RWPE2 (cell line): ENCODE measurements at regions not wholly inside any gene's neighbourhood (a gene's known extent, or its start where the extent isn't known, plus 50 kb on each side); places are given as distances from the start of the nearest gene placed in this dataset.

Source experiments
- ATAC-seq: fragments of 200-7000 bp; cut with Tn5 transposase; 3 replicates; pipeline ENCODE4 v1.9.1; 2021; ENCODE audit warnings: low read depth
- DNase-seq: peaks from one replicate; pipeline ENCODE4 v3.0.0-alpha.2; 2020; ENCODE audit warnings: low spot score
- H3K27ac ChIP-seq: fragments of 450-650 bp; 2 replicates; pipeline ENCODE4 v1.5.1; 2017; ENCODE audit warnings: mild to moderate bottlenecking; ENCODE audit not compliant: poor library complexity, severe bottlenecking
- H3K27me3 ChIP-seq: fragments of 250-450 bp; sonication (Bioruptor Pico); 2 replicates; pipeline ENCODE4 v1.5.1; 2021; ENCODE audit warnings: mild to moderate bottlenecking, moderate library complexity; ENCODE audit not compliant: insufficient read depth, poor library complexity, severe bottlenecking
- H3K36me3 ChIP-seq: fragments of 250-450 bp; sonication (Bioruptor Pico); 2 replicates; pipeline ENCODE4 v1.5.1; 2020; ENCODE audit warnings: low read depth, mild to moderate bottlenecking, moderate library complexity
- H3K4me1 ChIP-seq: fragments of 250-450 bp; sonication (Bioruptor Pico); 2 replicates; pipeline ENCODE4 v1.5.1; 2021; ENCODE audit warnings: mild to moderate bottlenecking, moderate library complexity; ENCODE audit not compliant: insufficient read depth, poor library complexity, severe bottlenecking
- H3K4me3 ChIP-seq: fragments of 250-450 bp; sonication (Bioruptor Pico); 2 replicates; pipeline ENCODE4 v1.5.1; 2021; ENCODE audit warnings: mild to moderate bottlenecking, moderate library complexity; ENCODE audit not compliant: severe bottlenecking
- H3K9me3 ChIP-seq: fragments of 250-450 bp; sonication (Bioruptor Pico); 2 replicates; pipeline ENCODE4 v1.5.1; 2021; ENCODE audit warnings: mild to moderate bottlenecking, moderate library complexity; ENCODE audit not compliant: severe bottlenecking
- TF ChIP-seq, protein P1 (sequence below): fragments of 450-650 bp; IDR thresholded peaks from one replicate; pipeline ENCODE4 v1.5.1; 2017; ENCODE audit warnings: mild to moderate bottlenecking, moderate library complexity; ENCODE audit not compliant: poor library complexity, severe bottlenecking

DNA sequence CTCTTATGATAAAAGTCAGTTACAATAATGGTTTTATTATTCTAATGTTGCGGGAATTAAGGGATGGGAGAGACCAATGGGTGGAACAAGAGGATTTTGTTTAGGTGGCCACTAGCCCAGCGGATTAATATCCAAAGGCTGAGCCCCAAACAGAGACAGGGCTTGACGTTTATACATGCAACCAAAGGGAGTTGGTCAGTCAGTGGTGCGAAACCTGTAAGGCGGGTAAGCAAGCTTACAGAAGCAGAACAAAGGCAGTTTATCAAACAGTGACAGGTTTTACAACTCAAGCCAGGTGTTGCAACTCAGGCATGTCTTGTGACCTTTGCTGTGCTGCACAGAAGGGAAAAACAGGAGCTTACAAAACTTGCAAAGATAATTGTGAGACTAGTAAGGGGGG, 622.9 kb upstream of the MBL2 start:
- Histone ChIP-seq H3K9me3 (peaks cover 12% of the 10 kb centered on the region), H3K4me3 (no peak overlapping the region), H3K4me1 (no peaks in the 10 kb centered on the region), H3K27ac (no peak overlapping the region), H3K27me3 (no peaks in the 10 kb centered on the region), H3K36me3 (no peaks in the 10 kb centered on the region)
- DNase-seq, result no peak
- no peak for ATAC-seq
- TF ChIP-seq, protein P1, sequence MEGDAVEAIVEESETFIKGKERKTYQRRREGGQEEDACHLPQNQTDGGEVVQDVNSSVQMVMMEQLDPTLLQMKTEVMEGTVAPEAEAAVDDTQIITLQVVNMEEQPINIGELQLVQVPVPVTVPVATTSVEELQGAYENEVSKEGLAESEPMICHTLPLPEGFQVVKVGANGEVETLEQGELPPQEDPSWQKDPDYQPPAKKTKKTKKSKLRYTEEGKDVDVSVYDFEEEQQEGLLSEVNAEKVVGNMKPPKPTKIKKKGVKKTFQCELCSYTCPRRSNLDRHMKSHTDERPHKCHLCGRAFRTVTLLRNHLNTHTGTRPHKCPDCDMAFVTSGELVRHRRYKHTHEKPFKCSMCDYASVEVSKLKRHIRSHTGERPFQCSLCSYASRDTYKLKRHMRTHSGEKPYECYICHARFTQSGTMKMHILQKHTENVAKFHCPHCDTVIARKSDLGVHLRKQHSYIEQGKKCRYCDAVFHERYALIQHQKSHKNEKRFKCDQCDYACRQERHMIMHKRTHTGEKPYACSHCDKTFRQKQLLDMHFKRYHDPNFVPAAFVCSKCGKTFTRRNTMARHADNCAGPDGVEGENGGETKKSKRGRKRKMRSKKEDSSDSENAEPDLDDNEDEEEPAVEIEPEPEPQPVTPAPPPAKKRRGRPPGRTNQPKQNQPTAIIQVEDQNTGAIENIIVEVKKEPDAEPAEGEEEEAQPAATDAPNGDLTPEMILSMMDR, result no peak

DNA sequence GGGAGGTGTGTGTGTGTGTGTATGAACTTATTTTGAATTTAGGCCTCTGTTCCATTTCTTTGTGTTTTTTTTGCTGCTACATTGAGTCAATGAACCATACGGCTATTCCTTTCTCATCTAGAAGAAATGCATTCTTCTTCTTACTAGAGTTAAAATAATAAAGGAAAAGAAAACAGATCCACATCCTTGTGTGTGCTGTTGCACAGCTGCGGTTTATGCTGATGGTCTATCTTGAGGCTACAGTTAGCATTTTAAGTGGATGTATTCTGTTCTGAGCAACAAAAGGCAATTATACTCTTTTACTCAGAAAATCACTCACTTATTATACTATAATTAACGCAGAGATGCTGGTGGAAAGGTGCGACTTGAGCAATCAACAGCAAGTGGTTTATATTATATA, 615.0 kb upstream of the MBL2 start:
- Histone ChIP-seq H3K4me1 (no peaks in the 10 kb centered on the region), H3K27me3 (no peaks in the 10 kb centered on the region), H3K27ac (no peak overlapping the region), H3K4me3 (no peak overlapping the region), H3K36me3 (no peaks in the 10 kb centered on the region), H3K9me3 (no peaks in the 10 kb centered on the region)
- TF ChIP-seq, protein P1, result no peak
- ATAC-seq, result no peak
- DNase-seq, result no peak

DNA sequence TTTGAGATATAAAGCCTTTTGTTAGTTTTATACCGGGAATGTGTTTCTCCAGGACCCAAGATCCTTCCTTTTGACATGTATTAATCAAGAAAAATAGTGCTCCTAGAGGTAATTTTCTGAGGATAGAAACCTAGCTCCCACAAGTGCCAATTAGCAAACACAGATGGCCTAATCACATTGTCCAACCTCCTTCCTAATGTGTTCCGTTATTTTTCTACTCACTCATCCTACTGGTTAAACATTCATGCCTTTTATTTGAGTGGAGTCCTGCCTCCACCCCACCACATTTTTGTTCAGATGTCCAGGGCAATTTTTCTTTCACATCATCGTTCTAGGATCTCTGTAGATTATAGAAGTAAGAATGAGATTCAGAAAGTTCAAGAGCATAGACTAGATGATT, 610.0 kb upstream of the MBL2 start:
- no peak for ATAC-seq
- H3K4me1 ChIP-seq, result no peaks in the 10 kb centered on the region
- TF ChIP-seq, protein P1, result no peak
- no peaks in the 10 kb centered on the region for H3K27me3 ChIP-seq
- no peak overlapping the region for H3K27ac ChIP-seq
- H3K4me3 ChIP-seq, result no peak overlapping the region
- no peaks in the 10 kb centered on the region for H3K36me3 ChIP-seq
- no peaks in the 10 kb centered on the region for H3K9me3 ChIP-seq
- no peak for DNase-seq

DNA sequence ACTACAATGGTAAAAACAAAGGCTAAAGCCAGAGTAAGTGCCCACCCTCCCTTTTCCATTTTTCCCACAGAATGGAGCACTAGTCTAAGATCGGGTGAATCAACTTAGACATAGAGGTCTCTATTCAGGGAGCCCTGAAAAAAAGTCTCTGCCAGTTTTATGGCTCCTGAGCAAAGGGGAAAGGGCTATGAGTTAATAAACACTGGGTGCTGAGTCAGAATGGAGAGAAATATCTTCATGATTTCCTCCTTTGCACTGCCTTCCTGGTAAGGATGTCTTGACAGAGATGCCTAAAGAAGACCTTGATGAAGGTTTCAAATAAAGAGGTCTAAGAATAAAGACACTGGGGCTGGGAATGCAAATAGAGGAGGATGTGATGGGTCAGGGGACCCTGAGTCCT, 607.4 kb upstream of the MBL2 start:
- Histone ChIP-seq H3K4me1 (no peaks in the 10 kb centered on the region), H3K27me3 (no peaks in the 10 kb centered on the region), H3K4me3 (no peak overlapping the region), H3K9me3 (no peaks in the 10 kb centered on the region), H3K27ac (no peak overlapping the region), H3K36me3 (no peaks in the 10 kb centered on the region)
- ATAC-seq (no peak), DNase-seq (no peak)
- TF ChIP-seq, protein P1, result no peak

DNA sequence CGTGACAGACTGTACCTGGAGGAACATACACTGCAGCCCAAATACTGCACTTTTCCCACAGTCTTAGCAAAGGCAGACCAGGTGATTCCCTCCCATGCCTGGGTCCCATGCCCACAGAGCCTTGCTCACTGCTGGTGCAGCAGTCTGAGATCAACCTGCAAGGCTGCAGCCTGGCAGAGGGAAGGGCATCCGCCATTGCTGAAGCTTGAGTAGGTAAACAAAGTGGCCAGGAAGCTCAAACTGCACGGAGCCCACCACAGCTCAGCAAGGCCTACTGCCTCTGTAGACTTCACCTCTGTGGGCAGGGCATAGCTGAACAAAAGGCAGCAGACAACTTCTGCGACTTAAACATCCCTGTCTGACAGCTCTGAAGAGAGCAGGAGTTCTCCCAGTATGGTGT, 597.8 kb upstream of the MBL2 start:
- no peak for DNase-seq
- H3K4me1 ChIP-seq, result no peaks in the 10 kb centered on the region
- H3K27me3 ChIP-seq, result no peaks in the 10 kb centered on the region

More for the DNA sequence above, 597.8 kb upstream of the MBL2 start:
- Histone ChIP-seq H3K27ac (no peak overlapping the region), H3K4me3 (no peak overlapping the region), H3K36me3 (no peaks in the 10 kb centered on the region), H3K9me3 (no peaks in the 10 kb centered on the region)
- TF ChIP-seq, protein P1, result no peak
- no peak for ATAC-seq
